Lower lobe of right lung (tissue), 2 donors: ENCODE measurements at regions not wholly inside any gene's neighbourhood (a gene's known extent, or its start where the extent isn't known, plus 50 kb on each side); places are given as distances from the start of the nearest gene placed in this dataset.

Experiments used
- ATAC-seq, 2 donors: fragments of 200-7000 bp; cut with Tn5 transposase; one replicate each; pipeline ENCODE4 v1.9.1; 2020 to 2022; ENCODE audit warnings: mild to moderate bottlenecking in 2 of 2, moderate library complexity in 2 of 2
- DNase-seq: peaks from one replicate; pipeline ENCODE4 v3.0.0-alpha.2; 2020
- H3K27ac ChIP-seq: fragments of 200-600 bp; one replicate; pipeline ENCODE4 v1.8.0; 2022
- H3K27me3 ChIP-seq: fragments of 200-600 bp; one replicate; pipeline ENCODE4 v1.8.0; 2022; ENCODE audit warnings: low read depth
- H3K36me3 ChIP-seq: fragments of 200-600 bp; one replicate; pipeline ENCODE4 v1.8.0; 2022; ENCODE audit warnings: mild to moderate bottlenecking
- H3K4me1 ChIP-seq: fragments of 200-600 bp; one replicate; pipeline ENCODE4 v1.8.0; 2022
- H3K4me3 ChIP-seq: fragments of 200-600 bp; one replicate; pipeline ENCODE4 v1.8.0; 2022; ENCODE audit warnings: mild to moderate bottlenecking
- H3K9me3 ChIP-seq: fragments of 200-600 bp; one replicate; pipeline ENCODE4 v1.8.0; 2022
- intact Hi-C: fragments of 100-400 bp; cut with DNase I; formaldehyde crosslinking; loops from one replicate; pipeline ENCODE4 v1.11.0; 2022
- TF ChIP-seq, protein P1 (sequence below): fragments of 200-600 bp; IDR thresholded peaks from one replicate; pipeline ENCODE4 v1.8.0; 2022; ENCODE audit warnings: antibody characterized with exemption, mild to moderate bottlenecking
- donor health status: DM: no; HTN: yes; CAD: no; lungs with severe emphysema.

DNA sequence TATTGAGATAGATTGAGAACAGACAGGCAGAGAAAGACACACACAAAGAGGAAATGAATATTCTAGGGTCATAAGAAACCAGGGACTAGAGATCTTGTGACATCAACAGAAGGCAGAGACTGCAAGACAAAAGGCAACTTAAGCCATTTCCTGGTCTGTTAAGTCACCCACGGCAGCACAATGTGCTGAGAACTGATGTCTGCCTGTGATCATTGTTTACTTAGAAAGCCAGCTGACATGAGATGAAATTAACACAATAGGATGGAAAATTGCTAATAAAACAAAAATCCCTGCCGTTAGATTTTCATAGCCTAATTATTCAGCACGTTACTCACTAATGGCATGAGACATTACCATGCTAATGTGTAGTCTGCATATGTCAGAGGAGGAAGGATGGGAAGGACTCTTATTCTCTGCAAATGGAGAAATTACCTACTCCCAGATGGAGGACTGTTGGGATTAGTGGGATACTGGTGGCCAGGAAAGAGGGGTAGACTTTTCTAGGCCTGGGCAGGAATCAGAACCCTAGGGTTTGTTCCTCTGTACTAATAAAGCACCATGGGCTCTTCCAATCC lies 191.3 kb upstream of the PODXL start:
- no peak overlapping the region for H3K27ac ChIP-seq
- no peaks in the 10 kb centered on the region for H3K4me1 ChIP-seq
- H3K27me3 ChIP-seq = no peaks in the 10 kb centered on the region
- H3K9me3 ChIP-seq = no peaks in the 10 kb centered on the region
- H3K36me3 ChIP-seq = no peaks in the 10 kb centered on the region
- TF ChIP-seq, protein P1, sequence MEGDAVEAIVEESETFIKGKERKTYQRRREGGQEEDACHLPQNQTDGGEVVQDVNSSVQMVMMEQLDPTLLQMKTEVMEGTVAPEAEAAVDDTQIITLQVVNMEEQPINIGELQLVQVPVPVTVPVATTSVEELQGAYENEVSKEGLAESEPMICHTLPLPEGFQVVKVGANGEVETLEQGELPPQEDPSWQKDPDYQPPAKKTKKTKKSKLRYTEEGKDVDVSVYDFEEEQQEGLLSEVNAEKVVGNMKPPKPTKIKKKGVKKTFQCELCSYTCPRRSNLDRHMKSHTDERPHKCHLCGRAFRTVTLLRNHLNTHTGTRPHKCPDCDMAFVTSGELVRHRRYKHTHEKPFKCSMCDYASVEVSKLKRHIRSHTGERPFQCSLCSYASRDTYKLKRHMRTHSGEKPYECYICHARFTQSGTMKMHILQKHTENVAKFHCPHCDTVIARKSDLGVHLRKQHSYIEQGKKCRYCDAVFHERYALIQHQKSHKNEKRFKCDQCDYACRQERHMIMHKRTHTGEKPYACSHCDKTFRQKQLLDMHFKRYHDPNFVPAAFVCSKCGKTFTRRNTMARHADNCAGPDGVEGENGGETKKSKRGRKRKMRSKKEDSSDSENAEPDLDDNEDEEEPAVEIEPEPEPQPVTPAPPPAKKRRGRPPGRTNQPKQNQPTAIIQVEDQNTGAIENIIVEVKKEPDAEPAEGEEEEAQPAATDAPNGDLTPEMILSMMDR = no peak
- DNase-seq (no peak), ATAC-seq (no peak)
- intact Hi-C loops = no loop called here
- H3K4me3 ChIP-seq = no peak overlapping the region

DNA sequence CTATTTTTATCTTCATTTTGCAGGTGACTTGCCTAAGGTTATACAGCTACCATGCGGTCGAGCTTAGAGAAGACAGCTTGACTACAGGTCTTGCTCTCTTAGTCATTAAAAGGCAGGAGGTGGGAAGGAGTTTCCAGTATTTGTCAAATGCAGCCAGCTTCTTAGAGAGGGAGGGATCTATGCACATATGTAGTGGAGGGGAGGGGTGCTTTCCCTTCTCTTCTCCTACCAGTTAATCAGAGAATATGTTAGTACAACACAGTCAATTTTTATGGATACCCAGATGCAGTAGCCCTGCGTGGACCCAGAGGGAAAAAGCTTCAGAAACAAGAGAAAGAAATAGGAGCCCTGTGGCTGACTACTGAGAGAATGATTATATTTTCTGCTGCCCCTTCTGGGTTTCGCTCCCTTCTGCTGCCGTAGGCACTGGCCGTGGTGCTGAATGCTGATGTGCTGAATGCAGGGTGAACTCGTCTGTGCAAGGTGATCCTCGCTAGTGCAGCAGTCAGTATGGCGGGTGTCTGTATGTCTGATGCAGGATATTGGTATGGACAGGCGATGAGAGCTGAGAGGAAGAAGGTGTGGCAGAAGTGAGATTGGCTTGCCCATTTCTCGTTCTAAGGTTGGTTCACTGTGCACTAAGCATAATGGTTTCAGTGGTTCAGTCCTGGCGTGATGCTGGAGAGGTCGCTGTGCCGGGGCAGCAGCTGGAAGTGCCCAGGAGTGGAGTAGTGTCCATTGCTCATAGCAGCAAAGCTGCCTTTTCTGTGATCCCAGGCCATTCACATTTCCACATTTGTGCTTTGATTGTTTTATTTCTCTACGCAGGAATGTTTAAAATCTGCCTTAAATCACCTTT lies 189.2 kb upstream of the PODXL start:
- no peaks in the 10 kb centered on the region for H3K36me3 ChIP-seq
- ATAC-seq = no peak
- H3K9me3 ChIP-seq = no peaks in the 10 kb centered on the region
- no peak for DNase-seq
- no peaks in the 10 kb centered on the region for H3K27me3 ChIP-seq
- no peak overlapping the region for H3K4me3 ChIP-seq
- intact Hi-C loops = no loop called here
- H3K4me1 ChIP-seq = no peaks in the 10 kb centered on the region
- TF ChIP-seq, protein P1 = no peak
- no peak overlapping the region for H3K27ac ChIP-seq

DNA sequence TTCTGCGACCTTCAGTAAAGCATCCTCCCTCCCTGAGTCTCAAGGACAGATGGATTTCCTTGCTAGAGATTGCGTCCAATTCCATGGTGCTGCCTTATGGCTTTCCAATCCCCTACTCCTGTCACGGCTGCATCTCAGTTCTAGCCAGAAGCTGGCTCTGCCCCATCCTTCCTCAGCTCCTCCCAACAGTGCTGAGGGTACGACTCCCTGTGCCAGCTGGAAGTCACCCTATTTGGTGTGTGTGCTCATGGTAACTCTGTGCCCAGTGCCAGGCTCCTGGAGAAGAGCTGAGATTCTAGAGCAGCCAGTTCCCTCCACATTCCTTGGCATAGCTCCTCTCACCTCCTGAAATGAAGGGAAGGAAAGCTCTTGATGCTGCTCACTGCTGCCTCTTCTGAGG lies 185.0 kb upstream of the PODXL start:
- H3K9me3 ChIP-seq = no peaks in the 10 kb centered on the region
- ATAC-seq = no peak
- H3K27ac ChIP-seq = no peak overlapping the region
- H3K36me3 ChIP-seq = no peaks in the 10 kb centered on the region
- H3K4me3 ChIP-seq = no peak overlapping the region
- DNase-seq = no peak
- peaks cover 15% of the 10 kb centered on the region for H3K27me3 ChIP-seq
- TF ChIP-seq, protein P1 = no peak
- H3K4me1 ChIP-seq = no peaks in the 10 kb centered on the region
- intact Hi-C loops = no loop called here

DNA sequence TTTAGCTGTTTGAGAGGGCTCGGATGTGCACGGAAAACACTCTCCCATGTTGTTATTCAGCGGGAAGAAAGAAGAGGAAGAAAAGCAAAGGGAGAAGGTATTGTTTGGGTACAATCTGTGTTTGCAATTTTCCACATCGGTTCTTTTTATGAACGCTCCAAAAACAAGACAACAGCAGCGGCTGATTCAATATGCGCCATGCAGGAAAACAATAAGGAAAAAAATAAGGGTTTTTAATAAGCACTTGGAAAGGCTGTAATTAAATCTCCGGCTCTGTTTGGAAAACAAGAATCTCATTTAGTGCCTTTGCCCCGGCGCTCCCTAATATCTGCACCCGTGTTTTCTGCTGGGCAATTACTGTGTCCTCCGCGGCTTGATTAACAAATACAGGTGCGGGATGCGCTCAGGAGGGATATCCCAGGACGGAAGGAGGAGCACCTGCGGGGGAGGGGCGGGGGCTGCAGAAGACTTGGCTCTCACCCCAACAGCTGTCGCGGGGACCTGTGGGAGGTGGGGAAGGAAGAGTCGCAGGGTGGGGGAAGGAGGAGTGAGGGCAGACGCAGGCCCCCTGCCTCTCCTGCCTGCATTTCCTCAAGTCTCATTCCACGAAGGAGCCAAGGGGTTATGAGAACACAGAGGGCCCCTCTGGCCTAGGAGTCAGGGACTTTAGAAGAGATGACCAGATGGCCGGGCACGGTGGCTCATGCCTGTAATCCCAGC lies 181.5 kb upstream of the PODXL start:
- DNase-seq = no peak
- TF ChIP-seq, protein P1 = no peak
- no peaks in the 10 kb centered on the region for H3K36me3 ChIP-seq
- H3K4me3 ChIP-seq = no peak overlapping the region
- no peaks in the 10 kb centered on the region for H3K9me3 ChIP-seq
- H3K27me3 ChIP-seq = peaks cover 15% of the 10 kb centered on the region
- intact Hi-C loops = no loop called here
- no peaks in the 10 kb centered on the region for H3K4me1 ChIP-seq
- H3K27ac ChIP-seq = no peak overlapping the region
- ATAC-seq = no peak

DNA sequence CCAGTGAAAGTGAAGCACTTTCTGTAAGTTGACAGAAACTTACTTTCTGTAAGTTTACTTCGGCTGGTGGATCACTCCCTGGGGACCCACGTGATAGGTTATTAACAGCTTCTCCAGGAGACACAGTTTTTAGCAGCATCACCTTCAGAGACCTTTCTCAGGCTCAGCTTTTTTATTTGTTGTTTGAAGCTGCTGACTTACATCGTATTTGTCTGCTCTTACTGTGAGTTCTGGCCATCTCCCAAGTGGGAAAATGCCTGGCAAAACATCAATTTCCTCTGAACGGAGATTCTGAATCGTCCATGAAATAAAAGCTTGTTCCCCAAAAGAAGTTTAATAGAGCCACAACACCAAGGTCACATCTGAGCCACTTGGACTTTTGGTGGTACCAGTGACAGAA lies 178.7 kb upstream of the PODXL start:
- no peaks in the 10 kb centered on the region for H3K4me1 ChIP-seq
- H3K36me3 ChIP-seq = no peaks in the 10 kb centered on the region
- intact Hi-C loops = no loop called here
- TF ChIP-seq, protein P1 = no peak
- H3K4me3 ChIP-seq = no peak overlapping the region
- ATAC-seq (no peak), DNase-seq (no peak)
- peaks cover 15% of the 10 kb centered on the region for H3K27me3 ChIP-seq
- H3K9me3 ChIP-seq = no peaks in the 10 kb centered on the region
- no peak overlapping the region for H3K27ac ChIP-seq
